AG09319 (cell line): ENCODE measurements at regions not wholly inside any gene's neighbourhood (a gene's known extent, or its start where the extent isn't known, plus 50 kb on each side); places are given as distances from the start of the nearest gene placed in this dataset.
"Not testable (repeated sequence)": the region's sequence is repeated elsewhere in the genome, so short reads cannot be mapped to it uniquely, and the experiment has no call there.

Experiments
- DNase-seq: peaks from one replicate; pipeline ENCODE4 v3.0.0-alpha.2; 2010; ENCODE audit warnings: low read depth; ENCODE audit errors: extremely low read depth
- TF ChIP-seq, protein P1 (sequence below): IDR thresholded peaks from 2 replicates; pipeline ENCODE4 v1.5.1; 2011; ENCODE audit warnings: low read depth, mild to moderate bottlenecking, inconsistent platforms, low read length, moderate library complexity

DNA sequence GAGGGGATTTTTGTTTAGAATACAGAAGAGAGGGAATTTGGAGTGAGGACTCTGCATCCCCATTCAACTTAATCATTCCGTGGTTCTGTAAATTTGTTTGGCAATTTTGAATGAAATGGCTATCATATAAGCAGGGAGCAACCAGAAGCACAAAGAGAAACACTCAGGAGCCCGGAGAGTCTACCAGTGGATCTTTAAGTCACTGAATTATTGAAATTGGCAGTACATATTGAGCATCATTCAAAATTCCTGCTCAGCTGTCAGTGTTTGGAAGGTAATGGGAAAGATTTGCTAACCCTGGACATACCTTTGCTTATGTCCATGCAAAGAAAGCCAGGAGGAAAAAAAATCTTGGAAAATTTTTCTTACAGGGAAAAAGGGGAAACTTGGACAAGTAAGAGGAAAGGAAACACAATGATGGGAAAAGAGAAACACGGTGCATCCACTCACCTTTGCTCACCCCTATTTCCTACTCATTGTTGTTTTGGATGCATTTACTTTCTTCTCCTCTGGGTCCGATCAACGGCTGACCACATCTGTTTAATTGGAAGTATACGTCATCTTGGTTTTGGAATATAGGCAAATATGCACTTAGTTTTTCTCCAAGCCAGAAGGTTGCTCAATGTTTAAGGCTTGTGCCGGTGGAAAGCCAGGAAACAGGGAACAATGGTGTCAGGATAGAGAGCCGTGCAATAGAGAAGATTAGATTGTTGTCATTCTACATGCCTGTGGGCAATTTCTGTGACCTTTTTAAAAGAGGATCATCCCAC lies 243.0 kb upstream of the LYPLAL1 start:
- TF ChIP-seq, protein P1, sequence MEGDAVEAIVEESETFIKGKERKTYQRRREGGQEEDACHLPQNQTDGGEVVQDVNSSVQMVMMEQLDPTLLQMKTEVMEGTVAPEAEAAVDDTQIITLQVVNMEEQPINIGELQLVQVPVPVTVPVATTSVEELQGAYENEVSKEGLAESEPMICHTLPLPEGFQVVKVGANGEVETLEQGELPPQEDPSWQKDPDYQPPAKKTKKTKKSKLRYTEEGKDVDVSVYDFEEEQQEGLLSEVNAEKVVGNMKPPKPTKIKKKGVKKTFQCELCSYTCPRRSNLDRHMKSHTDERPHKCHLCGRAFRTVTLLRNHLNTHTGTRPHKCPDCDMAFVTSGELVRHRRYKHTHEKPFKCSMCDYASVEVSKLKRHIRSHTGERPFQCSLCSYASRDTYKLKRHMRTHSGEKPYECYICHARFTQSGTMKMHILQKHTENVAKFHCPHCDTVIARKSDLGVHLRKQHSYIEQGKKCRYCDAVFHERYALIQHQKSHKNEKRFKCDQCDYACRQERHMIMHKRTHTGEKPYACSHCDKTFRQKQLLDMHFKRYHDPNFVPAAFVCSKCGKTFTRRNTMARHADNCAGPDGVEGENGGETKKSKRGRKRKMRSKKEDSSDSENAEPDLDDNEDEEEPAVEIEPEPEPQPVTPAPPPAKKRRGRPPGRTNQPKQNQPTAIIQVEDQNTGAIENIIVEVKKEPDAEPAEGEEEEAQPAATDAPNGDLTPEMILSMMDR: no peak
- DNase-seq: peak; percentile 87

GRCh38 chr1:218931324-218931723 lies 242.4 kb upstream of the LYPLAL1 start:
- DNase-seq: no peak
- TF ChIP-seq, protein P1: no peak

DNA sequence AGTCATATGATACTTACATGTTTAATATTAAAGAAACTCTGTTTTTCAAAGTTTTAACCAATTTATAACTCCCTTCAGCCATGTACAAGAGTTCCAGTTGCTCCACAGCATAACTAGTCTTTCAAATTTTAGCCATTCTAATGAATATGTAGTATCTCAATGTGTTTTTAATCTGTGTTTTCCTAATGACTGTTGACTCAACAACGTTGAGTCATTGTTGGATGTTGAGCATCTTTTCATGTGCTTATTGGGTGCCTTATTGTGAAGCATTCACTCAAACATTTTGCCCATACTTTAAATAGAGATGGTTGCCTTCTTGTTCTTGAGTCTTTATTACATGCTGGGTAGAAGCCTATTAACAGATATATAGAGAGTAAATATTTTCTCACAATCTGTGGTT lies 240.2 kb upstream of the LYPLAL1 start:
- TF ChIP-seq, protein P1: no peak
- no peak for DNase-seq

- not testable (repeated sequence) for DNase-seq
Observed at GRCh38 chr1:218935408-218935807, 238.3 kb upstream of the LYPLAL1 start.

GRCh38 chr1:218938259-218938658 lies 235.4 kb upstream of the LYPLAL1 start:
- TF ChIP-seq, protein P1: no peak
- no peak for DNase-seq

DNA sequence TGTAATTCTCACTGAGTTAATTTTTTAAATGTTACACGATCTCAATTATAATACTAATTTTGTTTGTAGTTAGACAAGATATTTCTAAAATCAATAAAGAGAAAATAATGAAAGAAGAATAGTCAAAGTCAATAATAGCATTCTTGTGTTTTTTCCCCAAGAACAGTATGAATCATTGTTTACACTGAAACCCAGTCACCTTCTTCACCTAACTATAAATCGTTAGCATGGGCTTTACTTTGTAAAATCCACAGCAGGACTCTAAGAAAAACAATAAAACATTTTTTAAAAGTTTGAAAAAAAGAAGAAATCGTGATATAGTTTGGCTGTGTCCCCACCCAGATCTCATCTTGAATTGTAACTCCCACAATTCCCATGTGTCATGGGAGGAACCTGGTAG lies 234.6 kb upstream of the LYPLAL1 start:
- TF ChIP-seq, protein P1: no peak
- DNase-seq: no peak

- TF ChIP-seq, protein P1: no peak
- DNase-seq: no peak
Observed at GRCh38 chr1:218942431-218942830, 231.2 kb upstream of the LYPLAL1 start.

DNA sequence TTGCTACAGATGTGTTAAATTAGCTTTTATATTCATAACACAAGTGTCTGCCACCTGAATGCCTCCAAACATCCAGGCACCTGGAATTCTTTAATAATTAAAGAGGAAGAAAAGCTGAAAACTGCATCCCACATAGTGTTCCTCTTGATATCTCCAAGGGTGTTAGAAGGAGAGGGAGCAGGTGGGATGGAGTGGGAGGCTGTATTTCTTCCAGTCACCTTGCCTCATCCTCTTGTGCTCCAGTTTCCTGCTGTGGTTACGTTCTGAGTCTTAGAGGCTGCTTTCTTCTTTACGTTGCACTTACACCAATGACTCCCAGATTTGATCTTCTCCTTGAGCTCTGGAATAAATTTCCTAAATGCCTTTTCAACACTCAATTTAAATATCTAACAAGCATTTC lies 230.3 kb upstream of the LYPLAL1 start:
- no peak for DNase-seq
- TF ChIP-seq, protein P1: no peak
